ENCODE measurements at regions not wholly inside any gene's neighbourhood (a gene's known extent, or its start where the extent isn't known, plus 50 kb on each side); places are given as distances from the start of the nearest gene placed in this dataset.

DNA sequence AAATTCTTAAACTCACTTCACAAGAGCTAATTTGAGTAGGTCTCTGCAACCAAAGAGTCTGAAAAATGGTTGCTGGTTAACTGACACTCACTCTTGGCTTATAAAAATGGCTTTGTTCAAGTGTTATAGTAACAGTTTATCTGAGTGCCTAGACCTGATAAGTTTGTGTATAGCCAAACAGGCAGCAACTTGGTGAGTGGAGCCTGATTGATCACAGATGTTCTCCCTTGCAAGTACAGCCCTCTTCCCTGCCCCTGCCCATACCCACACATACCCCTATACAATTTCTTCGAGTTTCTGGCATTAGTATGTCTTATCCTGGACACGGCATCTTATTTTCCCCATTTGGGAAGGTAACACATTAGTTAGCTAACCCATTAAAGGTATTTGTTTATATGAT is 149.5 kb downstream of the SLC16A9 start:
- TF ChIP-seq, protein P1, sequence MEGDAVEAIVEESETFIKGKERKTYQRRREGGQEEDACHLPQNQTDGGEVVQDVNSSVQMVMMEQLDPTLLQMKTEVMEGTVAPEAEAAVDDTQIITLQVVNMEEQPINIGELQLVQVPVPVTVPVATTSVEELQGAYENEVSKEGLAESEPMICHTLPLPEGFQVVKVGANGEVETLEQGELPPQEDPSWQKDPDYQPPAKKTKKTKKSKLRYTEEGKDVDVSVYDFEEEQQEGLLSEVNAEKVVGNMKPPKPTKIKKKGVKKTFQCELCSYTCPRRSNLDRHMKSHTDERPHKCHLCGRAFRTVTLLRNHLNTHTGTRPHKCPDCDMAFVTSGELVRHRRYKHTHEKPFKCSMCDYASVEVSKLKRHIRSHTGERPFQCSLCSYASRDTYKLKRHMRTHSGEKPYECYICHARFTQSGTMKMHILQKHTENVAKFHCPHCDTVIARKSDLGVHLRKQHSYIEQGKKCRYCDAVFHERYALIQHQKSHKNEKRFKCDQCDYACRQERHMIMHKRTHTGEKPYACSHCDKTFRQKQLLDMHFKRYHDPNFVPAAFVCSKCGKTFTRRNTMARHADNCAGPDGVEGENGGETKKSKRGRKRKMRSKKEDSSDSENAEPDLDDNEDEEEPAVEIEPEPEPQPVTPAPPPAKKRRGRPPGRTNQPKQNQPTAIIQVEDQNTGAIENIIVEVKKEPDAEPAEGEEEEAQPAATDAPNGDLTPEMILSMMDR (IDR thresholded peaks at IDR 0.05; ENCODE audit: low read depth, low read length, missing control alignments): no peak
- no peak overlapping the region for H3K4me3 ChIP-seq (ENCODE audit: low read depth, low read length)
- in situ Hi-C loops (cut with HindIII; ENCODE audit: low sequenced_read_pairs): loop anchor here (5.0 kb wide), 1 partner anchor 78 kb away; no protein-coding TSS in a partner anchor
- DNase-seq (ENCODE audit: low read depth): no peak

DNA sequence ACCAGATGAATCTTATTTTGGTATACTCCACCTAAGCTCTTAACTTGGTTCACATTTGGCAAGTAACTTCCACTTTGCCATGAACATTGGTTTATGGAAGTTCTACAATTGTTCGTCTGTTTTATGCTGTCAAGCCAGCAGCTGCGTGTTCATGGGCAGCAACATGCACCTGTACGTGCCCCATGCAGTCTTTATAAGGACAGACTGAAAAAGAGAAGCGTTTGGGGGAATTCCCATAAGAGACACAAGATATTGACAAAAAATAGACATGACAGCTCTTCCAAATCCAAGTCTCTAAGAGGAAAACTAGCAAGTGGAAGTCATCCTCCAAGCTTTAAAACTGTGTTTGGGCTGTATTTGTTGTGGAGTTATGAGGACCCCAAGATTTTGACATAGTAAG is 151.6 kb downstream of the SLC16A9 start:
- TF ChIP-seq, protein P1 (IDR thresholded peaks at IDR 0.05; ENCODE audit: low read depth, low read length, missing control alignments): no peak
- H3K4me3 ChIP-seq (ENCODE audit: low read depth, low read length): no peak overlapping the region
- no peak for DNase-seq (ENCODE audit: low read depth)
- in situ Hi-C loops (cut with HindIII; ENCODE audit: low sequenced_read_pairs): no loop called here

DNA sequence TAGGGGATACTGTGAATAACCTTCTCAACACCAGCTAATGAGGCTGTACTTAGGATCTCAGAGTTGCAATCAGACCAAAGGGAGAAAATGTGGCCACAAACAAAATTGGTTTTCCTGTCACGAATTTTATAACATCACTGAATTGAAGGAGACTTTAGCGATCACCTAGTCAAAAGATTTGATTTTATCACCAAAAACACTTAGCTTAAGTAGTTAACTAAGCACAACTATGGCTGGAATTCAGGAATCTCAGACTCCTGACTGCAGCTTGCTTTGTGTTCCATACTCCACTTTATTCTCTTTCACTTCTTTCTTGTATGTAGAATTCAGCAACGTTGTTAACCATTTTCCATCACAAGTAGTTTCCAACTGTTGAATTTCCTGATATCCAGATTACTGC is 152.0 kb downstream of the SLC16A9 start:
- in situ Hi-C loops (cut with HindIII; ENCODE audit: low sequenced_read_pairs): no loop called here
- TF ChIP-seq, protein P1 (IDR thresholded peaks at IDR 0.05; ENCODE audit: low read depth, low read length, missing control alignments): no peak
- no peak for DNase-seq (ENCODE audit: low read depth)
- no peak overlapping the region for H3K4me3 ChIP-seq (ENCODE audit: low read depth, low read length)

DNA sequence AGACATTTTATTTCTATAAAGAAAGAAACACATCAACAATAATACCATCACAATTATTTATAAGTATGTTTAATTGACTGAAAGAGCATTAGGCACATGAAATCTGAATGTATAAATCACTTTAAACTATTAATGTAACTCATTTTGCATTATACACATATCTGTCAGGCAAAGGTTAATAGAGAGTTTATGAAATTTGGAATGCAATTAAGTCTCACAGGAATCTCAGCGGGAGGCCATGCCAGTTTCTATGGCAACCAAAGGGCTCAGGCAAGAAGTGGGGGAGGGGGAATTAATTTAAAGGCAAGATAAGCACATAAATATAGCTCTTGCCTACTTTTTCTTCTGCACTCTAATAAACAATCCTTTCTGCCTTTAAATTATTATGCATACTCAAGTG is 152.6 kb downstream of the SLC16A9 start:
- H3K4me3 ChIP-seq (ENCODE audit: low read depth, low read length): no peak overlapping the region
- in situ Hi-C loops (cut with HindIII; ENCODE audit: low sequenced_read_pairs): no loop called here
- TF ChIP-seq, protein P1 (IDR thresholded peaks at IDR 0.05; ENCODE audit: low read depth, low read length, missing control alignments): no peak
- no peak for DNase-seq (ENCODE audit: low read depth)

DNA sequence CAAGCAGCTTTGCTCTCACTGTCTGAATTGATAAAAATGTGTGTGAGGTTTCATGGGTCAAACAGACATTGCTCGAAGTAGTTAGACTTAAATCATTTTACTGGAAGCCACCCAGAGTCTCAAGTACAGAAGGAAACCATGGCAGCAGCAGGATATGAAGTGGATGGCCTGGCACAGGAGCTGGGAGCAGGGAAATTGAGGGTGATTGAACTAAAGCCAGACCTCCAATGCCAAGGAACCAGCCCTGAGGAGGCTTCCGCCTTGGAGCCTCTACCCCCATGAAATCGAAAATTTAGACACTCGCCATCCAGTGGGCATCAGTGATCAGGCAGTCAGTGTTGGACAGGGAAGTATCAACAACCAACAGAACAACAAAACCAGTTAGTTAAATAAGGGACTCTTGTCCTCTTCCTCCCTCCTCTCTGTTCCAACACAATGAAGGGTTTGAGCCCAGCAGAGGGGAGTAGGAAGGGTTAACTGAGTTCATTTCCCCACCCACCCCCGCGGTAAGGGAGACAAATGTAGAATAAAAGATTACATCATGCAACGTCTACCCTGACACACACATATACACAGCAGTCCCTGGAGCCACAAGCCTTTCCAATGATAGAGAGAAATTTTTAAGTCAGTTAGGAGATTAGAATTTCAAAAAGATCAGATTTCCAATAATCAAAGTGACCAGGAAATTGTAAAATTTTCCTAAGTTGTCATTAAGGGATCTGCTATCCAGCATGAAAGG is 156.3 kb downstream of the SLC16A9 start:
- no peak overlapping the region for H3K4me3 ChIP-seq (ENCODE audit: low read depth, low read length)
- TF ChIP-seq, protein P1 (IDR thresholded peaks at IDR 0.05; ENCODE audit: low read depth, low read length, missing control alignments): no peak
- in situ Hi-C loops (cut with HindIII; ENCODE audit: low sequenced_read_pairs): no loop called here
- DNase-seq (ENCODE audit: low read depth): no peak

DNA sequence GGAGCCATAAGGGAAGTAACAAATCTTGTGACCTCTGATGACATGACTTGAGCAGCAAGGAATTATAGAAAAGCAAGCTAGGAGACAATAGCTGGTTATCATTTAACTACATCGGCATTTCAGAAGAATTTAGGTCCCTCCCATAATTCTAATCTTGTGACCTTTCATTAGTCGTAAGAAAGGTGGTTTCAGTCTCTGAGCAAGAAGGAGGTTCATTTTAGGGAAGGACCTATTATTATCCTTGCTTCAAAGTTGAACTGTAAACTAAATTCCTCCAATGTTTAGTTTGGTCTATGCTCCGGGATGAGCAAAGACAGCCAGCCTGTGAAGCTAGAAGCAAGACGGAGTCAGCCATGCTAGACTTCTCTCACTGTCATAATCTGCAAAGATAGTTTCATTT is 159.6 kb downstream of the SLC16A9 start:
- TF ChIP-seq, protein P1 (IDR thresholded peaks at IDR 0.05; ENCODE audit: low read depth, low read length, missing control alignments): no peak
- no peak overlapping the region for H3K4me3 ChIP-seq (ENCODE audit: low read depth, low read length)
- DNase-seq (ENCODE audit: low read depth): no peak
- in situ Hi-C loops (cut with HindIII; ENCODE audit: low sequenced_read_pairs): no loop called here

Data from astrocyte of the cerebellum (primary cell).